HepG2 (cell line): ENCODE measurements at regions not wholly inside any gene's neighbourhood (a gene's known extent, or its start where the extent isn't known, plus 50 kb on each side); places are given as distances from the start of the nearest gene placed in this dataset.
"Not testable (repeated sequence)": the region's sequence is repeated elsewhere in the genome, so short reads cannot be mapped to it uniquely, and the experiment has no call there.

Experiments used
- BCL6 ChIP-seq: IDR thresholded peaks from 2 replicates; pipeline ENCODE4 v1.6.1; 2016; ENCODE audit warnings: missing genetic modification reagents, missing compliant biosample characterization
- FOXA3 ChIP-seq: IDR thresholded peaks from 2 replicates; pipeline ENCODE4 v1.6.1; 2016; ENCODE audit warnings: missing genetic modification reagents, missing compliant biosample characterization
- HDAC1 ChIP-seq: sonication (generic); formaldehyde crosslinking; IDR thresholded peaks from 2 replicates; pipeline ENCODE4 v1.5.1; 2020; ENCODE audit warnings: mild to moderate bottlenecking, missing genetic modification reagents
- HDAC2 ChIP-seq: sonication (generic); formaldehyde crosslinking; IDR thresholded peaks from 2 replicates; pipeline ENCODE4 v1.4.0; 2020; ENCODE audit warnings: missing genetic modification reagents
- KDM2A ChIP-seq: sonication (generic); formaldehyde crosslinking; IDR thresholded peaks from 2 replicates; pipeline ENCODE4 v1.4.0; 2020; ENCODE audit warnings: low read depth, missing genetic modification reagents, borderline replicate concordance
- PITX1 ChIP-seq: sonication (generic); formaldehyde crosslinking; IDR thresholded peaks from 2 replicates; pipeline ENCODE4 v1.5.1; 2020; ENCODE audit warnings: mild to moderate bottlenecking, missing genetic modification reagents
- RARA ChIP-seq: IDR thresholded peaks from 2 replicates; pipeline ENCODE4 v1.6.1; 2016; ENCODE audit warnings: missing genetic modification reagents, missing compliant biosample characterization
- RXRB ChIP-seq: IDR thresholded peaks from 2 replicates; pipeline ENCODE4 v1.6.1; 2016; ENCODE audit warnings: borderline replicate concordance, missing genetic modification reagents, missing compliant biosample characterization
- SMC3 ChIP-seq: IDR thresholded peaks from 2 replicates; pipeline ENCODE4 v1.6.1; 2011; ENCODE audit warnings: low read length, improper control_type of control experiment
- SOX6 ChIP-seq, 2 experiments: fragments of 450-650 bp in 1 of 2; sonication (generic) in 1 of 2; formaldehyde crosslinking in 1 of 2; IDR thresholded peaks; 2 replicates each; pipeline versions ENCODE4 v1.4.0 to v1.6.1; 2017 to 2020; ENCODE audit warnings: antibody characterized with exemption in 1 of 2, mild to moderate bottlenecking in 1 of 2, missing genetic modification reagents in 1 of 2
- SP5 ChIP-seq: IDR thresholded peaks from 2 replicates; pipeline ENCODE4 v1.6.1; 2016; ENCODE audit warnings: low read depth, borderline replicate concordance
- STAG1 ChIP-seq: sonication (generic); formaldehyde crosslinking; IDR thresholded peaks from 2 replicates; pipeline ENCODE4 v1.4.0; 2020; ENCODE audit warnings: missing genetic modification reagents
- TCF7 ChIP-seq: sonication (generic); IDR thresholded peaks from 2 replicates; pipeline ENCODE4 v1.6.1; 2016; ENCODE audit warnings: antibody characterized with exemption, low read depth
- ZBTB20 ChIP-seq: sonication (generic); formaldehyde crosslinking; IDR thresholded peaks from 2 replicates; pipeline ENCODE4 v1.8.1; 2023; ENCODE audit warnings: missing genetic modification reagents, low read depth, mild to moderate bottlenecking, borderline replicate concordance
- ZBTB43 ChIP-seq: sonication (generic); formaldehyde crosslinking; conservative IDR thresholded peaks from 2 replicates; pipeline ENCODE4 v1.4.0; 2020; ENCODE audit warnings: missing genetic modification reagents
- ZNF574 ChIP-seq: sonication (generic); formaldehyde crosslinking; IDR thresholded peaks from 2 replicates; pipeline ENCODE4 v1.4.0; 2020; ENCODE audit warnings: missing genetic modification reagents
- TF ChIP-seq, protein P1 (sequence below): IDR thresholded peaks from 2 replicates; pipeline ENCODE4 v1.6.1; 2016; ENCODE audit warnings: low read depth
- TF ChIP-seq, protein P2 (sequence below): sonication (generic); formaldehyde crosslinking; IDR thresholded peaks from 2 replicates; pipeline ENCODE4 v1.9.0; 2021; ENCODE audit warnings: mild to moderate bottlenecking, missing genetic modification reagents

DNA sequence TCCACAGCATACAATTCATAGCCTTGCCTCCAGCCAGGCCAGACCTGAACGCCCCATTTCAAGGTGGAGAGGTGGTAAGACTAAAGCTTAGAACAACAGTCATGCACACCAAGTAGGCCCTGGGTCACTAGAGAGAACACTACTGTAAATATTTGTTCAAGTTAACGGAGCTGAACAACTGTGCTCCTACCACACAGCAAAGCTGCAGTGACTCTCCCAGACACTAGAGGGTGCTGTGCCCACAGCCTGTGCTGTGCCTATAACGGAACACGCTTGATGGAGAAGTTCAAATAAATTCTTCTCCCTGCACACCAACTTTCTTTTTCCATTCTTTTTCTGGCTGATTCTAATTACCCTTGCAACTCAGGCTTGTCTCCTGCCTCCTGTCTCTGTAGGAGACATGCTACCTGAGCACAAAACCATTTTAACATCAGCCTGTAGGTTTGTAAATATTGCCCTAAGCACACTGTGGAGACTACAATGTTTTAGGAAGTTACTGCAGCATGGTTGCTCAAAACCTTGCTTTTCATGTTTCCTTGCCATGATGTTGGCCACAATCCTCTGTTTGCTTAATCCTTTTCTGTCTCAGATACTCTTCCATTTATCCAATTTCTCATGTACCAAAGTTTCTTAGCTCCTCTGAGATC, 103.1 kb upstream of the TERB2 start (continued):
- peak; percentile 64; the same call in 1 of the 2 replicates for TF ChIP-seq ZBTB43 (CRISPR knock-in tag)
- TF ChIP-seq HDAC1: peak; percentile 68
- 0 out of 2 replicates have a peak, but pooled peaks have one; percentile 44 for TF ChIP-seq ZBTB20 (CRISPR knock-in tag)
- TF ChIP-seq KDM2A (CRISPR knock-in tag): peak; percentile 50; the same call in 1 of the 2 replicates
- TF ChIP-seq SOX6 (IDR thresholded peaks at IDR 0.05): not testable (repeated sequence)
- peak; percentile 71 for TF ChIP-seq SOX6 (CRISPR knock-in tag; IDR thresholded peaks at IDR 0.05)
- TF ChIP-seq, protein P1, sequence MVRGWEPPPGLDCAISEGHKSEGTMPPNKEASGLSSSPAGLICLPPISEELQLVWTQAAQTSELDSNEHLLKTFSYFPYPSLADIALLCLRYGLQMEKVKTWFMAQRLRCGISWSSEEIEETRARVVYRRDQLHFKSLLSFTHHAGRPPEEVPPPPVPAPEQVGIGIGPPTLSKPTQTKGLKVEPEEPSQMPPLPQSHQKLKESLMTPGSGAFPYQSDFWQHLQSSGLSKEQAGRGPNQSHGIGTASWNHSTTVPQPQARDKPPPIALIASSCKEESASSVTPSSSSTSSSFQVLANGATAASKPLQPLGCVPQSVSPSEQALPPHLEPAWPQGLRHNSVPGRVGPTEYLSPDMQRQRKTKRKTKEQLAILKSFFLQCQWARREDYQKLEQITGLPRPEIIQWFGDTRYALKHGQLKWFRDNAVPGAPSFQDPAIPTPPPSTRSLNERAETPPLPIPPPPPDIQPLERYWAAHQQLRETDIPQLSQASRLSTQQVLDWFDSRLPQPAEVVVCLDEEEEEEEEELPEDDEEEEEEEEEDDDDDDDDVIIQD (CRISPR knock-in tag): peak; percentile 27; the same call in 1 of the 2 replicates
- peak; percentile 71 for TF ChIP-seq BCL6 (CRISPR knock-in tag)
- peak; percentile 35; the same call in 1 of the 2 replicates for TF ChIP-seq RARA
- peak; percentile 68 for TF ChIP-seq FOXA3 (CRISPR knock-in tag)
- 0 out of 2 replicates have a peak, but pooled peaks have one; percentile 6 for TF ChIP-seq TCF7
- peak; percentile 40; the same call in 1 of the 2 replicates for TF ChIP-seq RXRB (CRISPR knock-in tag)
- TF ChIP-seq STAG1 (CRISPR knock-in tag): peak; percentile 89
- TF ChIP-seq HDAC2 (CRISPR knock-in tag): peak; percentile 24; the same call in 1 of the 2 replicates
- TF ChIP-seq SMC3: peak; percentile 94
- TF ChIP-seq, protein P2, sequence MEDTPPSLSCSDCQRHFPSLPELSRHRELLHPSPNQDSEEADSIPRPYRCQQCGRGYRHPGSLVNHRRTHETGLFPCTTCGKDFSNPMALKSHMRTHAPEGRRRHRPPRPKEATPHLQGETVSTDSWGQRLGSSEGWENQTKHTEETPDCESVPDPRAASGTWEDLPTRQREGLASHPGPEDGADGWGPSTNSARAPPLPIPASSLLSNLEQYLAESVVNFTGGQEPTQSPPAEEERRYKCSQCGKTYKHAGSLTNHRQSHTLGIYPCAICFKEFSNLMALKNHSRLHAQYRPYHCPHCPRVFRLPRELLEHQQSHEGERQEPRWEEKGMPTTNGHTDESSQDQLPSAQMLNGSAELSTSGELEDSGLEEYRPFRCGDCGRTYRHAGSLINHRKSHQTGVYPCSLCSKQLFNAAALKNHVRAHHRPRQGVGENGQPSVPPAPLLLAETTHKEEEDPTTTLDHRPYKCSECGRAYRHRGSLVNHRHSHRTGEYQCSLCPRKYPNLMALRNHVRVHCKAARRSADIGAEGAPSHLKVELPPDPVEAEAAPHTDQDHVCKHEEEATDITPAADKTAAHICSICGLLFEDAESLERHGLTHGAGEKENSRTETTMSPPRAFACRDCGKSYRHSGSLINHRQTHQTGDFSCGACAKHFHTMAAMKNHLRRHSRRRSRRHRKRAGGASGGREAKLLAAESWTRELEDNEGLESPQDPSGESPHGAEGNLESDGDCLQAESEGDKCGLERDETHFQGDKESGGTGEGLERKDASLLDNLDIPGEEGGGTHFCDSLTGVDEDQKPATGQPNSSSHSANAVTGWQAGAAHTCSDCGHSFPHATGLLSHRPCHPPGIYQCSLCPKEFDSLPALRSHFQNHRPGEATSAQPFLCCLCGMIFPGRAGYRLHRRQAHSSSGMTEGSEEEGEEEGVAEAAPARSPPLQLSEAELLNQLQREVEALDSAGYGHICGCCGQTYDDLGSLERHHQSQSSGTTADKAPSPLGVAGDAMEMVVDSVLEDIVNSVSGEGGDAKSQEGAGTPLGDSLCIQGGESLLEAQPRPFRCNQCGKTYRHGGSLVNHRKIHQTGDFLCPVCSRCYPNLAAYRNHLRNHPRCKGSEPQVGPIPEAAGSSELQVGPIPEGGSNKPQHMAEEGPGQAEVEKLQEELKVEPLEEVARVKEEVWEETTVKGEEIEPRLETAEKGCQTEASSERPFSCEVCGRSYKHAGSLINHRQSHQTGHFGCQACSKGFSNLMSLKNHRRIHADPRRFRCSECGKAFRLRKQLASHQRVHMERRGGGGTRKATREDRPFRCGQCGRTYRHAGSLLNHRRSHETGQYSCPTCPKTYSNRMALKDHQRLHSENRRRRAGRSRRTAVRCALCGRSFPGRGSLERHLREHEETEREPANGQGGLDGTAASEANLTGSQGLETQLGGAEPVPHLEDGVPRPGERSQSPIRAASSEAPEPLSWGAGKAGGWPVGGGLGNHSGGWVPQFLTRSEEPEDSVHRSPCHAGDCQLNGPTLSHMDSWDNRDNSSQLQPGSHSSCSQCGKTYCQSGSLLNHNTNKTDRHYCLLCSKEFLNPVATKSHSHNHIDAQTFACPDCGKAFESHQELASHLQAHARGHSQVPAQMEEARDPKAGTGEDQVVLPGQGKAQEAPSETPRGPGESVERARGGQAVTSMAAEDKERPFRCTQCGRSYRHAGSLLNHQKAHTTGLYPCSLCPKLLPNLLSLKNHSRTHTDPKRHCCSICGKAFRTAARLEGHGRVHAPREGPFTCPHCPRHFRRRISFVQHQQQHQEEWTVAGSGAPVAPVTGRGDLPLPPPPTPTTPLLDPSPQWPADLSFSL (CRISPR knock-in tag): peak; percentile 24; the same call in 1 of the 2 replicates
- TF ChIP-seq ZNF574 (CRISPR knock-in tag): peak; percentile 95
- peak; percentile 76 for TF ChIP-seq PITX1 (CRISPR knock-in tag)
- TF ChIP-seq SP5 (CRISPR knock-in tag): peak; percentile 11; the same call in 1 of the 2 replicates
